Ascending aorta (tissue), 2 donors: ENCODE measurements at regions not wholly inside any gene's neighbourhood (a gene's known extent, or its start where the extent isn't known, plus 50 kb on each side); places are given as distances from the start of the nearest gene placed in this dataset.

Experiments used
- DNase-seq, 2 donors: peaks; one replicate each; pipeline ENCODE4 v3.0.0-alpha.2; 2019; ENCODE audit warnings: low spot score in 2 of 2
- H3K27ac ChIP-seq, 2 donors: fragments of 200-600 bp; sonication (generic); one replicate each; pipeline ENCODE4 v1.5.1; 2016 to 2017; ENCODE audit warnings: mild to moderate bottlenecking in 1 of 2
- H3K27me3 ChIP-seq: fragments of 200-600 bp; sonication (generic); one replicate; pipeline ENCODE4 v1.5.1; 2017
- H3K36me3 ChIP-seq, 2 donors: fragments of 200-600 bp; sonication (generic); one replicate each; pipeline ENCODE4 v1.5.1; 2016
- H3K4me1 ChIP-seq, 2 donors: fragments of 200-600 bp; sonication (generic); one replicate each; pipeline ENCODE4 v1.5.1; 2016 to 2017; ENCODE audit warnings: mild to moderate bottlenecking in 1 of 2
- H3K4me3 ChIP-seq, 2 donors: fragments of 200-600 bp; sonication (generic); one replicate each; pipeline ENCODE4 v1.5.1; 2016 to 2017; ENCODE audit warnings: mild to moderate bottlenecking in 1 of 2
- H3K9me3 ChIP-seq, 2 donors: fragments of 200-600 bp; sonication (generic); one replicate each; pipeline ENCODE4 v1.5.1; 2016
- CTCF ChIP-seq, 3 experiments: fragments of 200-600 bp in 2 of 3; fragments of 450-650 bp in 1 of 3; sonication (generic) in 2 of 3; IDR thresholded peaks; one replicate each; pipeline ENCODE4 v1.5.1; 2016 to 2019; ENCODE audit warnings: antibody characterized with exemption in 3 of 3, mild to moderate bottlenecking in 1 of 3, moderate library complexity in 1 of 3
- intact Hi-C: fragments of 100-400 bp; cut with DNase I; formaldehyde crosslinking; loops from one replicate; pipeline ENCODE4 v1.15.1; 2023

- Histone ChIP-seq H3K4me1 (no peaks in the 10 kb centered on the region), H3K27ac (no peak overlapping the region), H3K27me3 (no peaks in the 10 kb centered on the region), H3K36me3 (no peaks in the 10 kb centered on the region), H3K9me3 (no peaks in the 10 kb centered on the region), H3K4me3 (no peak overlapping the region)
- DNase-seq = no peak
- TF ChIP-seq CTCF (IDR thresholded peaks at IDR 0.05) = no peak
- intact Hi-C loops = no loop called here
These were observed 450.2 kb upstream of the MDGA2 start for GRCh38 chr14:48125654-48126053.

- Histone ChIP-seq H3K4me1 (no peaks in the 10 kb centered on the region), H3K36me3 (no peaks in the 10 kb centered on the region), H3K27ac (no peak overlapping the region), H3K9me3 (no peaks in the 10 kb centered on the region), H3K4me3 (no peak overlapping the region), H3K27me3 (no peaks in the 10 kb centered on the region)
- no peak for TF ChIP-seq CTCF (IDR thresholded peaks at IDR 0.05)
- intact Hi-C loops = no loop called here
- DNase-seq = no peak
These were observed 438.3 kb upstream of the MDGA2 start for GRCh38 chr14:48113713-48114112.

- Histone ChIP-seq H3K27ac (no peak overlapping the region), H3K27me3 (no peaks in the 10 kb centered on the region), H3K4me1 (no peaks in the 10 kb centered on the region), H3K36me3 (no peaks in the 10 kb centered on the region), H3K9me3 (no peaks in the 10 kb centered on the region), H3K4me3 (no peak overlapping the region)
- no peak for TF ChIP-seq CTCF (IDR thresholded peaks at IDR 0.05)
- intact Hi-C loops = no loop called here
- DNase-seq = no peak
These were observed 435.7 kb upstream of the MDGA2 start for GRCh38 chr14:48111151-48111550.

- H3K4me1 ChIP-seq = no peaks in the 10 kb centered on the region
- TF ChIP-seq CTCF (IDR thresholded peaks at IDR 0.05) = no peak
- H3K4me3 ChIP-seq = no peak overlapping the region
- intact Hi-C loops = no loop called here
- no peak overlapping the region for H3K27ac ChIP-seq
- no peaks in the 10 kb centered on the region for H3K36me3 ChIP-seq
- H3K9me3 ChIP-seq = no peaks in the 10 kb centered on the region
- no peaks in the 10 kb centered on the region for H3K27me3 ChIP-seq
- DNase-seq = no peak
These were observed 432.2 kb upstream of the MDGA2 start for GRCh38 chr14:48107646-48108045.

GRCh38 chr14:48096897-48097296, 421.5 kb upstream of the MDGA2 start:
- intact Hi-C loops = no loop called here

More at GRCh38 chr14:48096897-48097296, 421.5 kb upstream of the MDGA2 start:
- Histone ChIP-seq H3K4me3 (no peak overlapping the region), H3K36me3 (no peaks in the 10 kb centered on the region), H3K9me3 (peaks cover 0 to 3% of the 10 kb centered on the region in 2 donors), H3K4me1 (no peaks in the 10 kb centered on the region), H3K27ac (no peak overlapping the region), H3K27me3 (no peaks in the 10 kb centered on the region)
- no peak for DNase-seq
- TF ChIP-seq CTCF (IDR thresholded peaks at IDR 0.05) = no peak
